SK-N-SH (cell line): ENCODE measurements at regions not wholly inside any gene's neighbourhood (a gene's known extent, or its start where the extent isn't known, plus 50 kb on each side); places are given as distances from the start of the nearest gene placed in this dataset.

Source experiments
- CTCF ChIA-PET: fragments of 300-600, 350-600 bp; formaldehyde crosslinking; extraction: SDS; loops from one replicate; lab custom pipeline; 2021; lab: Yijun Ruan, JAX
- POLR2A ChIA-PET: fragments of 350-600 bp; sonication (Branson Sonifier 250); formaldehyde crosslinking; extraction: SDS; loops from one replicate; lab custom pipeline; 2020; ENCODE audit warnings: antibody characterized with exemption, inconsistent platforms; lab: Yijun Ruan, JAX
- DNase-seq: peaks from one replicate; pipeline ENCODE4 v3.0.0; 2012
- H2AFZ ChIP-seq: fragments of 200-600 bp; sonication (generic); 2 replicates; pipeline ENCODE4 v1.8.1; 2016; ENCODE audit warnings: antibody characterized with exemption, mild to moderate bottlenecking, low read depth
- H3F3A ChIP-seq: fragments of 200-600 bp; sonication (generic); replicated peaks from 2 replicates; pipeline ENCODE3; 2016; ENCODE audit warnings: antibody characterized with exemption, mild to moderate bottlenecking; ENCODE audit not compliant: insufficient read depth
- H3K27ac ChIP-seq, 2 experiments: fragments of 200-500 bp in 1 of 2; fragments of 200-600 bp in 1 of 2; sonication (Bioruptor generic) in 1 of 2; sonication (generic), shearing (Covaris generic) in 1 of 2; 2 replicates each; pipeline versions ENCODE4 v1.5.1 to v1.6.1; 2014 to 2016; ENCODE audit warnings: low read depth in 2 of 2, inconsistent platforms in 1 of 2, low read length in 1 of 2, mild to moderate bottlenecking in 1 of 2, mixed read lengths in 1 of 2
- H3K27me3 ChIP-seq: fragments of 200-600 bp; sonication (generic), shearing (Covaris generic); 2 replicates; pipeline ENCODE4 v1.6.1; 2016; ENCODE audit warnings: mixed run types; ENCODE audit not compliant: insufficient read depth
- H3K36me3 ChIP-seq, 2 experiments: fragments of 200-500 bp in 1 of 2; fragments of 200-600 bp in 1 of 2; sonication (Bioruptor generic) in 1 of 2; sonication (generic) in 1 of 2; replicated peaks in 1 of 2; 2 replicates each; pipeline versions ENCODE3 to v1.5.1; 2014 to 2016; ENCODE audit warnings: low read length in 1 of 2, mild to moderate bottlenecking in 1 of 2; ENCODE audit not compliant: insufficient read depth in 2 of 2, control insufficient read depth in 1 of 2
- H3K4me1 ChIP-seq, 2 experiments: fragments of 200-500 bp in 1 of 2; fragments of 200-600 bp in 1 of 2; sonication (Bioruptor generic) in 1 of 2; sonication (generic), shearing (Covaris generic) in 1 of 2; 2 replicates each; pipeline versions ENCODE4 v1.5.1 to v1.6.1; 2014 to 2016; ENCODE audit warnings: low read depth in 1 of 2, low read length in 1 of 2, mixed run types in 1 of 2; ENCODE audit not compliant: insufficient read depth in 2 of 2, control insufficient read depth in 1 of 2
- H3K4me2 ChIP-seq: fragments of 200-600 bp; sonication (generic), shearing (Covaris generic); 2 replicates; pipeline ENCODE4 v1.6.1; 2017; ENCODE audit warnings: mixed run types
- H3K4me3 ChIP-seq, 2 experiments: fragments of 200-500 bp in 1 of 2; fragments of 200-600 bp in 1 of 2; sonication (Bioruptor generic) in 1 of 2; sonication (generic), shearing (Covaris generic) in 1 of 2; 2 replicates each; pipeline versions ENCODE4 v1.5.1 to v1.8.1; 2014 to 2016; ENCODE audit warnings: low read depth in 2 of 2, inconsistent platforms in 1 of 2, low read length in 1 of 2, mild to moderate bottlenecking in 1 of 2, mixed read lengths in 1 of 2, moderate library complexity in 1 of 2
- H3K79me2 ChIP-seq: fragments of 200-600 bp; sonication (generic); 2 replicates; pipeline ENCODE4 v1.8.1; 2017; ENCODE audit warnings: mild to moderate bottlenecking; ENCODE audit not compliant: insufficient read depth
- H3K9ac ChIP-seq: fragments of 200-600 bp; sonication (generic); 2 replicates; pipeline ENCODE4 v1.6.1; 2017; ENCODE audit warnings: mixed run types
- H3K9me2 ChIP-seq: fragments of 200-600 bp; sonication (generic); 2 replicates; pipeline ENCODE4 v1.6.1; 2017; ENCODE audit warnings: mixed run types
- H3K9me3 ChIP-seq: fragments of 200-600 bp; sonication (generic); 2 replicates; pipeline ENCODE4 v1.6.1; 2017; ENCODE audit warnings: mixed run types, mild to moderate bottlenecking, moderate library complexity
- H4K20me1 ChIP-seq: fragments of 200-600 bp; sonication (generic); 2 replicates; pipeline ENCODE4 v1.6.1; 2017; ENCODE audit warnings: mild to moderate bottlenecking, mixed run types; ENCODE audit not compliant: insufficient read depth
- CTCF ChIP-seq: fragments of 200-600 bp; sonication (generic); IDR thresholded peaks from 2 replicates; pipeline ENCODE4 v1.6.1; 2017; ENCODE audit warnings: antibody characterized with exemption, mild to moderate bottlenecking, moderate library complexity
- ELF1 ChIP-seq: IDR thresholded peaks from 2 replicates; pipeline ENCODE4 v1.4.0; 2012
- EZH2phosphoT487 ChIP-seq: fragments of 200-600 bp; sonication (generic); IDR thresholded peaks from 2 replicates; pipeline ENCODE4 v1.6.1; 2017; ENCODE audit warnings: low read depth, mixed run types, mild to moderate bottlenecking, antibody characterized with exemption, moderate library complexity, borderline replicate concordance
- GATA2 ChIP-seq: sonication (generic); formaldehyde crosslinking; IDR thresholded peaks from 2 replicates; pipeline ENCODE4 v1.5.0; 2020; ENCODE audit warnings: mild to moderate bottlenecking, missing genetic modification reagents
- IRF3 ChIP-seq: fragments of 150-350 bp; IDR thresholded peaks from 2 replicates; pipeline ENCODE4 v1.6.1; 2016; ENCODE audit warnings: mild to moderate bottlenecking, low read depth, low read length
- MEF2A ChIP-seq: IDR thresholded peaks from 2 replicates; pipeline ENCODE4 v1.4.0; 2012; ENCODE audit warnings: low read depth, borderline replicate concordance
- RCOR1 ChIP-seq: fragments of 150-350 bp; IDR thresholded peaks from 2 replicates; pipeline ENCODE4 v1.6.1; 2017; ENCODE audit warnings: antibody characterized with exemption, low read length
- REST ChIP-seq: IDR thresholded peaks from 2 replicates; pipeline ENCODE4 v1.6.1; 2012; ENCODE audit warnings: mild to moderate bottlenecking, low read depth, low read length, moderate library complexity
- RFX5 ChIP-seq: IDR thresholded peaks from 2 replicates; pipeline ENCODE4 v1.6.1; 2012; ENCODE audit warnings: mild to moderate bottlenecking, improper control_type of control experiment, low read length
- RXRA ChIP-seq: IDR thresholded peaks from 2 replicates; pipeline ENCODE4 v1.4.0; 2012; ENCODE audit warnings: low read depth, mild to moderate bottlenecking, borderline replicate concordance
- TAF1 ChIP-seq: IDR thresholded peaks from 2 replicates; pipeline ENCODE4 v1.6.1; 2012; ENCODE audit warnings: low read depth, mild to moderate bottlenecking, low read length, moderate library complexity, borderline replicate concordance
- WGBS: methylation state at CpG from one replicate; pipeline ENCODE4 v1.1.6; 2017; ENCODE audit warnings: low lambda C conversion rate; 5-methylcytosine and 5-hydroxymethylcytosine counted together

- Histone ChIP-seq H3K27me3 (no peaks in the 10 kb centered on the region; the same call in 1 of the 2 replicates), H3K27ac (no peak overlapping the region), H3K9me3 (no peaks in the 10 kb centered on the region), H3K4me2 (no peak overlapping the region), H3K9ac (no peak overlapping the region), H3K9me2 (no peaks in the 10 kb centered on the region), H3K4me1 (no peaks in the 10 kb centered on the region; a peak in 1 of 4 replicates), H4K20me1 (no peaks in the 10 kb centered on the region), H3K79me2 (no peaks in the 10 kb centered on the region), H2AFZ (no peak overlapping the region)
- CTCF ChIA-PET, result interaction anchor here (0.9 kb wide), 1 partner anchor 496 kb away, joined by 3 read pairs; no protein-coding TSS in a partner anchor
- DNase-seq, result no peak
- POLR2A ChIA-PET, result no interaction called here
- no peak for TF ChIP-seq IRF3
- no peak for TF ChIP-seq MEF2A
- no peak for TF ChIP-seq CTCF
- no peak for TF ChIP-seq RFX5
- no peak for TF ChIP-seq ELF1
- no peak for TF ChIP-seq EZH2phosphoT487
- no peak for TF ChIP-seq GATA2
- no peak for TF ChIP-seq TAF1
- no peak for TF ChIP-seq RXRA
- TF ChIP-seq RCOR1, result no peak
- TF ChIP-seq REST, result no peak
- TF ChIP-seq, all 33 proteins: peak for 0
- Histone ChIP-seq H3K36me3 (no peaks in the 10 kb centered on the region), H3K4me3 (no peak overlapping the region), H3F3A (no peaks in the 10 kb centered on the region)
- WGBS, result 51% methylated on average over 6 of the region's 8 CpGs
These were observed 111.0 kb upstream of the RAB4A start for GRCh38 chr1:229159668-229160544.
